Thyroid gland (tissue), 4 donors: ENCODE measurements at regions not wholly inside any gene's neighbourhood (a gene's known extent, or its start where the extent isn't known, plus 50 kb on each side); places are given as distances from the start of the nearest gene placed in this dataset.

Experiments
- POLR2A ChIP-seq, 2 donors: fragments of 450-650 bp; IDR thresholded peaks; one replicate each; pipeline ENCODE4 v1.6.1; 2017; ENCODE audit warnings: antibody characterized with exemption in 2 of 2, mild to moderate bottlenecking in 2 of 2, moderate library complexity in 1 of 2
- TF ChIP-seq, protein P1 (sequence below), 6 experiments: fragments of 200-600 bp in 3 of 6; fragments of 450-650 bp in 3 of 6; sonication (generic) in 3 of 6; IDR thresholded peaks; one replicate each; pipeline ENCODE4 v1.5.1; 2016 to 2019; ENCODE audit warnings: antibody characterized with exemption in 6 of 6, mild to moderate bottlenecking in 2 of 6, inconsistent platforms in 1 of 6, moderate library complexity in 1 of 6

DNA sequence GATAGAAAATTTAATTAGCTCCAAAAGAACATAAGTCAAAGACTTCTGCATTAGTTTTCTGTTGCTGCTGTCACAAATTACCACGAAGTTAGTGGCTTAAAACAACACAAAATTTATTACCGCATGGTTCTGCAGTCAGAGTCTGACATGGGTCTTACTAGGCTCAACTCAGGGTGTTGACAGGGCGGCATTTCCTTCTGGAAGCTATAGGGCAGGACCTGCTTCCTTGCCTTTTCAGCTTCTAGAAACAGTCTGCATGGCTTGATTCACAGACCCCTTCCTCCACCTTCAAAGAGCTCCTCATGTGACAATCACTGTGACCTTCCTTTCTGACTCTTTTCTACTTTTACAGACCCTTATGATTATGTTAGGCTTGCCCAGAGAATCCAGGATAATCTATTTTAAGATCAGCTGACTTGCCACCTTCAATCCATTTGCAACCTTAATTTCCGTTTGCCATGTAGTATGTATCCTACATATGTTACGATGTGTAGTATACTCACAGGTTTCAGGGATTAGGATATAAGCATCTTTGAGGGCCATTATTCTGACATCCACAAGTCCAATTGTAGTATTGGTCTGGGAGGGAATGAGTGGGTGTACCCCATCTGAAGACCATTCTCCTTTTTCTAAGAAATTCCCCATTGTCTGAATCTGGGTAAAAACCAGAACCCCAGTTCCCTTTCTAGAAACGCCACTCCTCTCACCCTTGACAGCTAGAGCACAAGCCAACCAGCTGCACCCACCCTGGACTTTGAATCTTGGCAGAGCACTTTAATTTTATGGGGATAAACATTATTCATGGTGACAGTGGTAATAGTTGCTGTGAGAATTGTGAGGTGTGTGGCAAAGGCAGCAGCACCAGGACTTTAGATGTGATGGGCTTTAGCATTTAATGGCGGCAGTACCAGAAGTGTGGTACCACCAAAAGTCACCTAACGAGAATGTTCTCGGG is 265.5 kb downstream of the KCNJ2 start:
- TF ChIP-seq, protein P1, sequence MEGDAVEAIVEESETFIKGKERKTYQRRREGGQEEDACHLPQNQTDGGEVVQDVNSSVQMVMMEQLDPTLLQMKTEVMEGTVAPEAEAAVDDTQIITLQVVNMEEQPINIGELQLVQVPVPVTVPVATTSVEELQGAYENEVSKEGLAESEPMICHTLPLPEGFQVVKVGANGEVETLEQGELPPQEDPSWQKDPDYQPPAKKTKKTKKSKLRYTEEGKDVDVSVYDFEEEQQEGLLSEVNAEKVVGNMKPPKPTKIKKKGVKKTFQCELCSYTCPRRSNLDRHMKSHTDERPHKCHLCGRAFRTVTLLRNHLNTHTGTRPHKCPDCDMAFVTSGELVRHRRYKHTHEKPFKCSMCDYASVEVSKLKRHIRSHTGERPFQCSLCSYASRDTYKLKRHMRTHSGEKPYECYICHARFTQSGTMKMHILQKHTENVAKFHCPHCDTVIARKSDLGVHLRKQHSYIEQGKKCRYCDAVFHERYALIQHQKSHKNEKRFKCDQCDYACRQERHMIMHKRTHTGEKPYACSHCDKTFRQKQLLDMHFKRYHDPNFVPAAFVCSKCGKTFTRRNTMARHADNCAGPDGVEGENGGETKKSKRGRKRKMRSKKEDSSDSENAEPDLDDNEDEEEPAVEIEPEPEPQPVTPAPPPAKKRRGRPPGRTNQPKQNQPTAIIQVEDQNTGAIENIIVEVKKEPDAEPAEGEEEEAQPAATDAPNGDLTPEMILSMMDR (IDR thresholded peaks at IDR 0.05) = no peak
- no peak for TF ChIP-seq POLR2A (IDR thresholded peaks at IDR 0.05)
